IPS-15b (cell line): ENCODE measurements at regions not wholly inside any gene's neighbourhood (a gene's known extent, or its start where the extent isn't known, plus 50 kb on each side); places are given as distances from the start of the nearest gene placed in this dataset.

Experiments used
- H3K27me3 ChIP-seq: one replicate; pipeline ENCODE4 v1.6.1; 2013; ENCODE audit warnings: low read length; ENCODE audit not compliant: control insufficient read depth, insufficient read depth
- H3K36me3 ChIP-seq: one replicate; pipeline ENCODE4 v1.6.1; 2013; ENCODE audit warnings: low read length; ENCODE audit not compliant: control insufficient read depth, insufficient read depth
- H3K4me1 ChIP-seq: one replicate; pipeline ENCODE4 v1.6.1; 2013; ENCODE audit warnings: mild to moderate bottlenecking, low read length; ENCODE audit not compliant: control insufficient read depth, insufficient read depth
- H3K4me3 ChIP-seq: one replicate; pipeline ENCODE4 v1.5.1; 2013; ENCODE audit warnings: low read depth, low read length
- H3K9ac ChIP-seq: one replicate; pipeline ENCODE4 v1.6.1; 2013; ENCODE audit warnings: low read depth, mild to moderate bottlenecking, low read length
- H3K9me3 ChIP-seq: one replicate; pipeline ENCODE4 v1.6.1; 2013; ENCODE audit warnings: mild to moderate bottlenecking, low read length; ENCODE audit not compliant: control insufficient read depth, insufficient read depth

DNA sequence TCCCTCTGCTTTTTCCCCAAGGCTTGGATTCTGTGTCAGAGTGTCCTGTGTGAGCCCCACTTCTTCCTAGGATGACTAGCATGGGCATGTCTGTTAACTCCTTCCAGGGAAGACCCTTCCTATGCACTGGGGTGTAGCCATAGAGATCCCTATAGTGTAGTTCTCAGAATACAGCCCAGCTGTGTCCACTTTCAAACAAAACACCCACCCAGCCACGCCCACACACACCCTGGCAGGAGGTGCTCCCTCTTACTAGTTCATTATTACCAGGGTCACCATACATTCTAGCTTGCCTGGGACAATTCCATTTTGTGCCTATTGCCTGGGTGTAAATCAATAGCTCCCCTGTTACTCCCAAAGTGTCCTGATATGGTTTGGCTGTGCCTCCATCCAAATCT, 195.6 kb downstream of the MYCN start:
- H3K36me3 ChIP-seq: no peaks in the 10 kb centered on the region
- H3K27me3 ChIP-seq: no peaks in the 10 kb centered on the region
- no peaks in the 10 kb centered on the region for H3K9me3 ChIP-seq
- H3K4me1 ChIP-seq: no peaks in the 10 kb centered on the region
- no peak overlapping the region for H3K9ac ChIP-seq
- H3K4me3 ChIP-seq: no peak overlapping the region

DNA sequence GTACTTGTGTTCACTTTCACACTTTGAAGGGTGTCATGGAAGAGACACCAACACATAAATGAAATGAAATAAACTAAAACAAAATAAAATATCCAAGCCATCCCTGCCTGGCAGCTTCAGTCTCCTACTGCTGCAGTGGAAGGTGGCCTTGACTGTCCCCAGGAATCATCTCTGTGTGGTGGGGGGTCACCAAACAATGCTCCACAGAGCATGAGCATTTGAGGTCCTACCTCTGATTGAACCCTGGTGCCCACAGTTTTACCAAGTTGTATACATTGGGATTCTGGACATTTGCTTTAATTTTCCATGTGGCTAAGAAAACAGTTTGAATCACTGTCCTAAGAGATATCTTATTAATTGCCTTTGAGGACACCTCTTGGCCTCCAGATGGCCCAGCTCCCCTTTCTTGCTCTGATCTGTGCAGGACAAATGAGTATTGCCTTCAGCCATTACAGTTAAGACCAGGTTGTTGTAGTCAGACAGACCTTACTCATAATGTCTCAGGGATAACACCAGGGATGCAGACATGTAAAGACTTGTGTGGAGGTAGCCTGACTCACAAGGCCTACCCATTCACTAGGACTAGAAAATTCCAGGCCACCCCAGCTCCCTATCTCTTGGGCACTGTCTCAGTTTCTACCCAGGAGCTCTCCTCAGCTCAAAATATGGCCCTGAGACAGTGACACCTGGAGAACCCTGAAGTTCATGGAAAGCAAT, 195.0 kb downstream of the MYCN start:
- Histone ChIP-seq H3K9me3 (no peaks in the 10 kb centered on the region), H3K27me3 (no peaks in the 10 kb centered on the region), H3K4me3 (no peak overlapping the region), H3K36me3 (no peaks in the 10 kb centered on the region), H3K9ac (no peak overlapping the region), H3K4me1 (no peaks in the 10 kb centered on the region)

DNA sequence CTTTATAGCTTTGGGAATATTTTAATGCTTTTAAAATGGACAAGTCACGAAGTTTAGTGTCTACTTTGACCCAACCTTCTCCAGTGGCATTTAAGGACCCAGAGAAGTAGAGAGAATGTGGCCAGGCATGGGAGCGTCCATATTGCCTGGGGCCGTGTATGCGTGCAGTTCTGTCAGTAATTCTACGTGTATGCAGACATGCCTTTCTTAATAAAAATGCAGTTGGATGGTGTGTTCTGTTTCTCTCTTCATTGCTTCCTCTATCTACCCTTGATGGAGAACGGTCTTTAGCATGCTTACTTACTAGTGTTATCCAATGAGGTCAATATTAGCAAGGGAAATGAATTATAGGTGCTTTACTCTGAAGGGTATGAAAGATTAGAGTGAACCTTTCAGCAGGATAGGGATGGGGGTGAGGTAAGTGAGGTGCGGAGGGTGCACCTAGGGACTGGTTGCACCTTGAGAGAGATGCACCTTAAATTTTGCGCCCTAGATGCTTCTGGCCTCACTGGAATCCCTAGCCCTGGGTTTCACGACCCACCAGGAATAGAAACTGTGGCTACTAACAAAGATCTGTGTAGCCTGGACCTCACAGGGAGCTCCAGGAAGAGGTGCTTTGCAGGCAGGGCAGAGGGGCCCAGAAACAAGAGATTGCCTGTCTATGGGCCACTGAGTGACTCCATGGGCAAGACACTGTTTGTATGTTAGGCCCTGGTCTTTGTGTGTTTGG, 194.3 kb downstream of the MYCN start:
- H3K9ac ChIP-seq: no peak overlapping the region
- no peaks in the 10 kb centered on the region for H3K36me3 ChIP-seq
- H3K4me1 ChIP-seq: no peaks in the 10 kb centered on the region
- H3K4me3 ChIP-seq: no peak overlapping the region
- H3K9me3 ChIP-seq: no peaks in the 10 kb centered on the region
- H3K27me3 ChIP-seq: no peaks in the 10 kb centered on the region

DNA sequence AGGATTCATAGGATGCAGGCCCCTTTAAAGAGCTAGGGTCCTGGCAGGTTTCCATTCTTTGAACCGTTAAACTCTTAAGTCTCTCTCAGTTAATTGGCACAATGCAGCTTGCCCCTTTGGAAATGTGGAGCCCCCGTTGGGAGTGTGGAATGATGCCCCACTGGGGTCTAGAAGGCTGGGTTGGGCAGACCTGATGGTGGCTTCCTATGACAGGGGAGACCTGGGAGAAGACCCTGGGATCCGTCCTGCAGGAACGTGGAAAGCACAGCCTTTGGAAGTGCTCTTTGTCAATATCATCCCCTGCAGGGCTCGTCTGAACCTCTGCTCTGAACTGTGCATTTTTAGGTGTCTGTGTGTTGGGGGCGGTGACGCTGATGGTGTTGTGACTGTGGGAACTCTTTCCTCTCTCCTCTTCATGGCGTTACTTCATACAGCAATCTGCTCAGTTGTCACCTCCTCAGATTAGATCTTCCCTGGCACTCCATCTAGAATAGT, 190.6 kb downstream of the MYCN start:
- Histone ChIP-seq H3K9ac (no peak overlapping the region), H3K36me3 (no peaks in the 10 kb centered on the region), H3K27me3 (no peaks in the 10 kb centered on the region), H3K4me3 (no peak overlapping the region), H3K9me3 (no peaks in the 10 kb centered on the region), H3K4me1 (no peaks in the 10 kb centered on the region)

DNA sequence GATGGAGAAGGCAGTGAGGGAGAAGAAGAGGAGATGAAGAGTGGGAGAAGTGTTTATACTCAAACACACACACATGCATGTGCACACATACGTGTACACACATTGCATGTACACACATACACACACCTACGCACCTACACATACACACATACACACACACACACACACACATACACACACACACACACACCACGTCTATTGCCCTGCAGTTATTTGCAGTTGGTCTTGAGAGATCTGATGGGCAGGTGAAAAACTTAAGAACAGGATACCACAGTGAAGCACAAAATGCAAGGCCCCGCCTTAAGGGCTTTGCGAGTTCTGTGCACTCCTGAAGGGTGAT, 190.2 kb downstream of the MYCN start:
- no peak overlapping the region for H3K4me3 ChIP-seq
- H3K36me3 ChIP-seq: no peaks in the 10 kb centered on the region
- no peaks in the 10 kb centered on the region for H3K4me1 ChIP-seq
- no peaks in the 10 kb centered on the region for H3K9me3 ChIP-seq
- no peaks in the 10 kb centered on the region for H3K27me3 ChIP-seq
- no peak overlapping the region for H3K9ac ChIP-seq

DNA sequence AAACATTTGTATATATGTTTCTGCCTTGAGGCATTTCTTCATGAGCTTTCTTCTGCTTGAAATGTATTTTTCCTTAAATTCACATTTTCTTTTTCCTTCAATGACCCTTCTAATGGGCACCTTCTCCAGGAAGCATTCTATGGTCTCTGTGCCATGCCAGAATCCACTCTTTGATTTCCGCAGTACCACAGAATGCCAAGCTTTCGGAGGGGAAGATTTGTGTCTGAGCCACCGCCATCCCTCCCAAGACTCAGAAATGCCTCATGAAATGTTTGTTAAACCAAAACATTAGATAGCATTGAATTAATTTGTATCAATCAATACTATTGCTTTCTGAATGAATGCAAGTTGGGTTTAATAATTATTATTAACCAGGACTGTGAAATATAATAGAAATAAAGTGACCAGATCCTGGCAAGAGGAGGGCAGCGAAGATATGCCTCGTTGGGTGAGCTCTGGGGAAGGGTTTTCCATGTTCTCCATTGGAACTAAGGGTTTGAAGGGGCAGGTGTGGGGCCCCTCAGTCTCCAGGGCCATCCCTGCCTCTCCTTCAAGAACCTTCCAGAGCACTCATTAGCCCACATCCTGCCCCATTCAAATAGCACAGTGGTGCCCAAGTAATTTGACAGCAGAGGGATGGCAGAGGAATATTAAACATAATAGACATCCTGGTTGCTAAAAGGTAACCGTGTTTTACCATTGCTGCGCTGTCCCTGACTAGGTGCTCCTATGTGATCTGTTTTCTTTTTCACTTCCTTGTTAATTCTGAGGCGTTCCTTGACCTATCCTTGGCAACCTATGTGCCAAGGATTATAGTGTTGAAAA, 189.6 kb downstream of the MYCN start:
- Histone ChIP-seq H3K9me3 (no peaks in the 10 kb centered on the region), H3K9ac (no peak overlapping the region), H3K36me3 (no peaks in the 10 kb centered on the region), H3K4me3 (no peak overlapping the region), H3K4me1 (no peaks in the 10 kb centered on the region), H3K27me3 (no peaks in the 10 kb centered on the region)

DNA sequence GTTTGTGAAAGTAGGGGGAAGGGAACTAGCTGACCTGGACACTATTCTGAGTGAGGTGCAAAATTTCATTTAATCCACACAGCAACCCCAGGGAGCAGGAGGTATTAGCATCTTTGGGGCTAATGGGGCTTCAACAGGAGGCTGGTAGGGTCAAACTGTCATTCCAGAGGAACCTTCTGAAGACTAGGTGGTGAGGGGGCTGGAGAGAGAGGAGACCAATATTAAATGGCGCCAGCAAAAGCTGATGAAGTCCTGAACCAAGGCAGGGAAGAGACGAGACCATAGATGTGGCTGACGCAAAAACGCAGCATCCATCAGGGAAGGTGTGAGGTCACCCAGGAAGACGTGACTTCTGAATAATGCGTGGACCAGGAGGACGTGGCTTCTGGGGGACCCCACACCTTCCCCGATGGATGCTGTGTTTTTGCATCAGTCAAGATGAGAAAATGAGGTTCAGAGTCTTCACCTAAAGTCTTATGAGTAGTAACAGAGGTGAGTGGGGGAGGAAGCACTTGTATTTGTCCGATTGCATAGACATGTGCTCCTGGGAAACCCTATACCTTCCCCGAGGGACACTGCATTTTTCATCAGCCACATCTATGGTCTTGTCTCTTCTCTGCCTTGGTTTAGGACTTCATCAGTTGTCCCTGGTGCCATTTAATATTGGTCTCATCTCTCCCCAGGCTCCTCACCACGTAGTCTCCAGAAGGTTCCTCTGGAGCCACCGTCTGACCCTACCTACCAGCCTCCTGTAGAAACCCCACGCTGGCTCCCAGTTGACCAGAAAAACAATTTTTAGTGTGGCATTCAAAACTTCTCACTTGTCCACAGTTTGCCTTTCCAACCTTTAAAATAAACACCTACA, 188.6 kb downstream of the MYCN start:
- H3K4me1 ChIP-seq: no peaks in the 10 kb centered on the region
- H3K36me3 ChIP-seq: no peaks in the 10 kb centered on the region
- H3K9me3 ChIP-seq: no peaks in the 10 kb centered on the region
- H3K9ac ChIP-seq: no peak overlapping the region
- H3K27me3 ChIP-seq: no peaks in the 10 kb centered on the region
- no peak overlapping the region for H3K4me3 ChIP-seq

DNA sequence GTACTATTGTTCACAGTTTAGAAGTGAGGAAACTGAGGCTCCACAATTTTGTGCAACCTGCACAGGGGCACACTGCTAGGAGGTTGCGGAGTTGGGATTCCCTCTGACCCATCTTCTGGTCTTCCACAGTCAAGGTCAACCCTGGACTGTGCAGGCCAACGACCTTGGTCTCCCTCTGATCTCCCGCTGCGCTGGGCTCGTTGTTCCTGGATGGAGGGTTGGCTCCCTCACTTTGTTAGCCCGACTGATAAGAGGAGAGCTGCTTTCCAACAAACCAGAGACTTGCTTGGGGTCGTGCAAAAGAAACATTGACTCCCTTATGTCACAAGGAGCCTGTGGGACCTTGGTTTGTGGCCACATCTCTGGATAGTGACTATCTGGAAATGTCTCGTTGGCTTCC, 187.6 kb downstream of the MYCN start:
- Histone ChIP-seq H3K36me3 (no peaks in the 10 kb centered on the region), H3K4me3 (no peak overlapping the region), H3K4me1 (no peaks in the 10 kb centered on the region), H3K27me3 (no peaks in the 10 kb centered on the region), H3K9me3 (no peaks in the 10 kb centered on the region), H3K9ac (no peak overlapping the region)

DNA sequence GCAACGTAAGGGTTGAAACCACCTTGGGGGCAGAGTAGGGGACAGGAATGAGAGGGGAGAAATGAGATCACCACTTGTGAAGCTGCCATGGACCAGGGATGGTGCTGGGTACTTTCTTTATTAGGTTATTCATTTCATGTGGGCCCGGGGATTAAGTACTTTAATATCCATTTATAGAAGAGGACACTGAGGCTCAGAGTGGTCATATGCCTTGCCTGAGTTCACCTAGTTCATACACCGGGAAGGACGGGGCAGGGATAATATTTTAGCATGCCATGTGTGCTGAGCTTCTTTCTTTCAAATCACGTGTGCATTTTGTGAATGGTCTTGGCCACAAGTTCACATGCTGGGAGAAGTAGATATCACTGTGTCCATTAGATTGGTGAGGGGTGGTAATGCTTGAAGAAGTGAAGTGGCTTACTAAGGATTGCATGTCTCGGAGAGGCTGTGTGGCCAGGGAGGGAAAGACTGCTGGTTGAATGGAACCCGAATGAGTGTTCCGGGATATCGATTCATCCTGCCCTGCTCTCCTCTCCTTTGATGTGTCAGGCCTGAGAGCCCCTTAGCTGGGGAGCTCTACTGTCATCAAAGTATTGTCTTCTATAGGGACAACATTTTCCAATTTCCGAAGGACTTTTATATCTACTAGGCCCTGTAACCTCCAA, 187.1 kb downstream of the MYCN start:
- no peak overlapping the region for H3K9ac ChIP-seq
- H3K4me3 ChIP-seq: no peak overlapping the region
- H3K27me3 ChIP-seq: no peaks in the 10 kb centered on the region

DNA sequence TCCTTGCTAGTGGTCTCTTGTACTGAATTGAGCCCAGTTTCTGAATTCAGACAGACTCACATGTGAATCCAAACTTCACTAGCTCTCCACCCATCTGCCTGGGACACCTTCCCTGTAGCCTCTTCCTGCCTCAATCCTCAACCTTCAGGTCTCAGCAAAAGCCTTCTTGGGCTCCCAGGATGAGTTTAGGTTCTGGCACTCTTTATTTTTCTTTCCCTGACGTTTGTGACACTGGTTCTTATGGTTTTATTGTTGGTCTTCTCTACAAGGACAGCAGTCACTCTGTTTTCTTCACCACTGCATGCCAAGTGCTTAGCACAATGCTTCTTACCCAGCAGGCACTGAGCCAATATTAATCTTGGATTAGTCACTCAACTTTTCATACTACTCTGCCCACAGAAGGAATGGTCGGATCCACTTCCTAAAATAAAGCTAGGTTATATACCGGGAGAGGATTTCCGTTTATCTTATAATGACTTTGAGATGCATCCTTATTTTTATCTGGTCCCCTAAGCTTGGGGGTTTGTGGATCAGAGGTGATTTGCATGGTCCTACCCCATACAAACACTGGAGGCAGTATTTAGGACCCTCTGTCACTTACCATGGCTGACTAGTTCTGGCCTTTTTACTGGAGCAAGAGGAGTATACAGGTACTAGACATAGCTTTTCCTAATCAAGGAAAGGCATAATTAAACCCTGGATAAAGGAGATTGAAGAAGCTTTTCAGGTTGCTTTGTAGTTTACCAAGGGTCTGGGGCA, 186.3 kb downstream of the MYCN start:
- no peaks in the 10 kb centered on the region for H3K9me3 ChIP-seq
- H3K4me1 ChIP-seq: no peaks in the 10 kb centered on the region
- no peak overlapping the region for H3K9ac ChIP-seq
- H3K4me3 ChIP-seq: no peak overlapping the region
- no peaks in the 10 kb centered on the region for H3K27me3 ChIP-seq
- H3K36me3 ChIP-seq: no peaks in the 10 kb centered on the region

More for the DNA sequence above, 187.1 kb downstream of the MYCN start:
- Histone ChIP-seq H3K9me3 (no peaks in the 10 kb centered on the region), H3K36me3 (no peaks in the 10 kb centered on the region), H3K4me1 (no peaks in the 10 kb centered on the region)
